OCI-LY1 (cell line): ENCODE measurements at regions not wholly inside any gene's neighbourhood (a gene's known extent, or its start where the extent isn't known, plus 50 kb on each side); places are given as distances from the start of the nearest gene placed in this dataset.

Experiments
- H2AFZ ChIP-seq: fragments of 200-600 bp; sonication (generic), shearing (Covaris generic); 2 replicates; pipeline ENCODE4 v1.6.0; 2014; ENCODE audit warnings: antibody characterized with exemption, mild to moderate bottlenecking, low read length
- H3F3A ChIP-seq: fragments of 200-600 bp; sonication (generic), shearing (Covaris generic); 2 replicates; pipeline ENCODE4 v1.6.0; 2014; ENCODE audit warnings: mild to moderate bottlenecking, antibody characterized with exemption, low read length, moderate library complexity; ENCODE audit not compliant: insufficient read depth
- H3K27ac ChIP-seq: fragments of 200-600 bp; sonication (generic); 2 replicates; pipeline ENCODE4 v1.5.1; 2014; ENCODE audit warnings: low read length, mixed run types, mild to moderate bottlenecking, low read depth; ENCODE audit not compliant: poor library complexity, severe bottlenecking
- H3K27me3 ChIP-seq: fragments of 200-600 bp; sonication (generic); 2 replicates; pipeline ENCODE4 v1.6.0; 2014; ENCODE audit warnings: antibody characterized with exemption, mild to moderate bottlenecking, low read length, moderate library complexity; ENCODE audit not compliant: insufficient read depth
- H3K36me3 ChIP-seq: fragments of 200-600 bp; sonication (generic); 2 replicates; pipeline ENCODE4 v1.6.1; 2014; ENCODE audit warnings: mild to moderate bottlenecking, antibody characterized with exemption, low read length, moderate library complexity, mixed read lengths; ENCODE audit not compliant: insufficient read depth
- H3K4me1 ChIP-seq: fragments of 200-600 bp; sonication (generic); 2 replicates; pipeline ENCODE4 v1.5.1; 2014; ENCODE audit warnings: mild to moderate bottlenecking, low read length, moderate library complexity; ENCODE audit not compliant: insufficient read depth, severe bottlenecking
- H3K4me2 ChIP-seq: fragments of 200-600 bp; sonication (generic), shearing (Covaris generic); 2 replicates; pipeline ENCODE4 v1.6.1; 2014; ENCODE audit warnings: low read length
- H3K4me3 ChIP-seq: fragments of 200-600 bp; sonication (generic); 2 replicates; pipeline ENCODE4 v1.5.1; 2014; ENCODE audit warnings: low read length, low read depth, mild to moderate bottlenecking, mixed read lengths; ENCODE audit not compliant: poor library complexity, severe bottlenecking
- H3K79me2 ChIP-seq: fragments of 200-600 bp; shearing (Covaris generic); 2 replicates; pipeline ENCODE4 v1.6.1; 2016; ENCODE audit warnings: mixed run types, low read length, mixed read lengths; ENCODE audit not compliant: insufficient read depth
- H3K9ac ChIP-seq: fragments of 200-600 bp; sonication (generic), shearing (Covaris generic); 2 replicates; pipeline ENCODE4 v1.6.1; 2014; ENCODE audit warnings: mild to moderate bottlenecking, low read length, mixed read lengths
- H3K9me2 ChIP-seq: fragments of 200-600 bp; sonication (generic), shearing (Covaris generic); 2 replicates; pipeline ENCODE4 v1.6.1; 2014; ENCODE audit warnings: low read depth, mild to moderate bottlenecking, low read length, mixed read lengths
- H3K9me3 ChIP-seq: fragments of 200-600 bp; shearing (Covaris generic); 2 replicates; pipeline ENCODE4 v1.6.1; 2014; ENCODE audit warnings: low read length, mixed read lengths
- H4K20me1 ChIP-seq: fragments of 200-600 bp; sonication (generic), shearing (Covaris generic); 2 replicates; pipeline ENCODE4 v1.6.0; 2016; ENCODE audit warnings: mild to moderate bottlenecking, low read length; ENCODE audit not compliant: insufficient read depth
- EZH2 ChIP-seq: fragments of 200-600 bp; sonication (generic), shearing (Covaris generic); IDR thresholded peaks from 2 replicates; pipeline ENCODE4 v1.8.0; 2017; ENCODE audit warnings: borderline replicate concordance, mixed run types, mild to moderate bottlenecking, antibody characterized with exemption, low read length, moderate library complexity, mixed read lengths
- TF ChIP-seq, protein P1 (sequence below): fragments of 200-600 bp; sonication (generic), shearing (Covaris generic); IDR thresholded peaks from 2 replicates; pipeline ENCODE4 v1.5.1; 2017; ENCODE audit warnings: mild to moderate bottlenecking, antibody characterized with exemption, low read length, moderate library complexity, mixed read lengths

DNA sequence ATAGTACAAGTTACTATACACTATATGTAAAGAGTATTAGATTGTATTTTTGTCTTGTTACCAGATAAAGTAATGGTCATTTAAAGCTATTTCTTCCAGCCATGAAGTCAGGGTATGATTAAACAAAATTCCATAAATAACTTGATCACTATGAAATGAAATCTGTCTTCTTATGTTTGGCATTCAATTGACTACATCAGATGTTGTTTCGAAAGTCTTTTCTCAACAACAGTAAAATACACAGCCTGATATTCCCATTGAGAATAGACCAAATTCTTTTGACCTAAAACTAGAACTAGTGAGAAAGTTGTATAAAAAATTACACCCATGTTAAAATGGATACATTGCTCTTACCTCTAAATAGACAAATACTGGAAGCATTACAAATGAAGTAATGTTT lies 134.6 kb upstream of the ADAMTS5 start:
- TF ChIP-seq, protein P1, sequence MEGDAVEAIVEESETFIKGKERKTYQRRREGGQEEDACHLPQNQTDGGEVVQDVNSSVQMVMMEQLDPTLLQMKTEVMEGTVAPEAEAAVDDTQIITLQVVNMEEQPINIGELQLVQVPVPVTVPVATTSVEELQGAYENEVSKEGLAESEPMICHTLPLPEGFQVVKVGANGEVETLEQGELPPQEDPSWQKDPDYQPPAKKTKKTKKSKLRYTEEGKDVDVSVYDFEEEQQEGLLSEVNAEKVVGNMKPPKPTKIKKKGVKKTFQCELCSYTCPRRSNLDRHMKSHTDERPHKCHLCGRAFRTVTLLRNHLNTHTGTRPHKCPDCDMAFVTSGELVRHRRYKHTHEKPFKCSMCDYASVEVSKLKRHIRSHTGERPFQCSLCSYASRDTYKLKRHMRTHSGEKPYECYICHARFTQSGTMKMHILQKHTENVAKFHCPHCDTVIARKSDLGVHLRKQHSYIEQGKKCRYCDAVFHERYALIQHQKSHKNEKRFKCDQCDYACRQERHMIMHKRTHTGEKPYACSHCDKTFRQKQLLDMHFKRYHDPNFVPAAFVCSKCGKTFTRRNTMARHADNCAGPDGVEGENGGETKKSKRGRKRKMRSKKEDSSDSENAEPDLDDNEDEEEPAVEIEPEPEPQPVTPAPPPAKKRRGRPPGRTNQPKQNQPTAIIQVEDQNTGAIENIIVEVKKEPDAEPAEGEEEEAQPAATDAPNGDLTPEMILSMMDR = no peak
- TF ChIP-seq EZH2 = no peak
- H3K27ac ChIP-seq = no peak overlapping the region
- no peaks in the 10 kb centered on the region for H3K79me2 ChIP-seq
- H3K9ac ChIP-seq = no peak overlapping the region
- H3K4me2 ChIP-seq = no peak overlapping the region
- no peaks in the 10 kb centered on the region for H3K9me3 ChIP-seq
- no peaks in the 10 kb centered on the region for H3K9me2 ChIP-seq
- H3F3A ChIP-seq = no peaks in the 10 kb centered on the region
- H3K27me3 ChIP-seq = no peaks in the 10 kb centered on the region
- no peaks in the 10 kb centered on the region for H4K20me1 ChIP-seq
- H3K4me3 ChIP-seq = no peak overlapping the region
- no peaks in the 10 kb centered on the region for H3K36me3 ChIP-seq
- no peaks in the 10 kb centered on the region for H3K4me1 ChIP-seq
- no peak overlapping the region for H2AFZ ChIP-seq

DNA sequence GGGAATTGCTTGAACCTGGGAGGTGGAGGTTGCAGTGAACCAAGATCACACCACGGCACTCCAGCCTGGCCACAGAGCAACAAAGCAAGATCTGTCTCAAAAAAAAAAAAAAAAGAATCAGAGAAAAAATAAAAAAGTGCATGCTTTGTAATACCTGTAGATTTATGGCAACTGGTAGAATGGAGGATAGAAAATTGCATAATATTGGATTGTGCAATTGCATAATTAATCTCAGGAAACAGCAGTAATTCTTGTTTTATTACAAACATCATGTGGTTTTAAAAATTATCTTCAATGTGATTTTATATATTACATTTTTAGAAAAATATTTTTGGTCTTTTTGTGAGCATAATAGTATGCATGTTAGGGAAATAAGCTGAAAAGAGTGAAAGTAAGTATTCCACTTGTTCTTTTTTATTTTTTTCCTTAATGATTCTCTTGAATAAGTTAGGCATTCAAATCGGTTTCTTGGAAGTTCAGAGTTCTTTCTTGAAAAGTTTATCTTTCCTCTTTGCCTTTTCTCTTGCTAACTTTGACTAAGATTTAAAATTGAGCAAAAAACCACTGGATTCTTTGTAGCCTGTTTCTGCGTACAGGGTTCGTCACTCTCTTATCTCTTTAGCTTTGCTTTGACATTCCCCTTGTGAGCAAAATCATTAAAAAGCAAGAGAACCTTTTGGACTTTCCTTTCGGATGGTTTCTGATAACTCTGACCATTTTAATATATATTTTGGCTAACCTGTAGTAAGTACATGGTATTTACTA lies 127.5 kb upstream of the ADAMTS5 start:
- Histone ChIP-seq H4K20me1 (no peaks in the 10 kb centered on the region), H3K9me2 (no peaks in the 10 kb centered on the region), H3K27ac (no peak overlapping the region), H2AFZ (no peak overlapping the region), H3K36me3 (no peaks in the 10 kb centered on the region), H3K27me3 (no peaks in the 10 kb centered on the region), H3K9ac (no peak overlapping the region), H3K79me2 (no peaks in the 10 kb centered on the region), H3F3A (no peaks in the 10 kb centered on the region), H3K9me3 (no peaks in the 10 kb centered on the region), H3K4me2 (no peak overlapping the region), H3K4me3 (no peak overlapping the region), H3K4me1 (no peaks in the 10 kb centered on the region)
- TF ChIP-seq, protein P1 = no peak
- TF ChIP-seq EZH2 = no peak

DNA sequence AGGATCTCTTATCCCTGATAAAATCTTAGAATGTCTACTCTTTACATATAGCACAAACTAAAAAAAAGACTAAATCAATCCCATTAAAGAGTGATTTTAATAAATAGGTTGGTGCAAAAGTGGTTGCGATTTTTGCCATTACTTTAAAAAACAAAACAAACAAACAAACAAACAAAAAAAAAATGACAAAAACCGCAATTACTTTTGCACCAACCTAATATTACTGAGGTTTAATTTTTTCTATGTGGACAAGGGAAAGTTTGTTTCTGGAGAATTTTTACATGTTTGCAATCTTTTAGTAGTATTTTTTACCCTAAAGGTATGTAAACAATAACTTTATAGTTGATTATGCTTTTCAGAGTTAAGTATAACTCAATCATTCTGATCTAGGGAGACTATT lies 119.7 kb upstream of the ADAMTS5 start:
- TF ChIP-seq EZH2 = no peak
- TF ChIP-seq, protein P1 = no peak
- H3K9me3 ChIP-seq = no peaks in the 10 kb centered on the region
- H3K27me3 ChIP-seq = no peaks in the 10 kb centered on the region
- H3K27ac ChIP-seq = no peak overlapping the region
- H3K9me2 ChIP-seq = no peaks in the 10 kb centered on the region
- H3K79me2 ChIP-seq = no peaks in the 10 kb centered on the region
- H3K4me2 ChIP-seq = no peak overlapping the region
- H3K36me3 ChIP-seq = no peaks in the 10 kb centered on the region
- H4K20me1 ChIP-seq = no peaks in the 10 kb centered on the region
- H3F3A ChIP-seq = no peaks in the 10 kb centered on the region
- H3K4me3 ChIP-seq = no peak overlapping the region
- no peak overlapping the region for H3K9ac ChIP-seq
- no peaks in the 10 kb centered on the region for H3K4me1 ChIP-seq
- H2AFZ ChIP-seq = no peak overlapping the region
